ENCODE measurements at regions not wholly inside any gene's neighbourhood (a gene's known extent, or its start where the extent isn't known, plus 50 kb on each side); places are given as distances from the start of the nearest gene placed in this dataset.

- no peak for FAIRE-seq
- H3K9me3 ChIP-seq (ENCODE audit: control insufficient read depth, low read depth, low read length), result peaks cover 5% of the 10 kb centered on the region
- no peak for TF ChIP-seq EZH2 (IDR thresholded peaks at IDR 0.05; ENCODE audit: low read length)
- TF ChIP-seq, protein P1, sequence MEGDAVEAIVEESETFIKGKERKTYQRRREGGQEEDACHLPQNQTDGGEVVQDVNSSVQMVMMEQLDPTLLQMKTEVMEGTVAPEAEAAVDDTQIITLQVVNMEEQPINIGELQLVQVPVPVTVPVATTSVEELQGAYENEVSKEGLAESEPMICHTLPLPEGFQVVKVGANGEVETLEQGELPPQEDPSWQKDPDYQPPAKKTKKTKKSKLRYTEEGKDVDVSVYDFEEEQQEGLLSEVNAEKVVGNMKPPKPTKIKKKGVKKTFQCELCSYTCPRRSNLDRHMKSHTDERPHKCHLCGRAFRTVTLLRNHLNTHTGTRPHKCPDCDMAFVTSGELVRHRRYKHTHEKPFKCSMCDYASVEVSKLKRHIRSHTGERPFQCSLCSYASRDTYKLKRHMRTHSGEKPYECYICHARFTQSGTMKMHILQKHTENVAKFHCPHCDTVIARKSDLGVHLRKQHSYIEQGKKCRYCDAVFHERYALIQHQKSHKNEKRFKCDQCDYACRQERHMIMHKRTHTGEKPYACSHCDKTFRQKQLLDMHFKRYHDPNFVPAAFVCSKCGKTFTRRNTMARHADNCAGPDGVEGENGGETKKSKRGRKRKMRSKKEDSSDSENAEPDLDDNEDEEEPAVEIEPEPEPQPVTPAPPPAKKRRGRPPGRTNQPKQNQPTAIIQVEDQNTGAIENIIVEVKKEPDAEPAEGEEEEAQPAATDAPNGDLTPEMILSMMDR (optimal IDR thresholded peaks at IDR 0.05 in 1 of 3, IDR thresholded peaks at IDR 0.05 in 1 of 3, conservative IDR thresholded peaks at IDR 0.05 in 1 of 3; ENCODE audit: extremely low read depth in 1 of 3, insufficient read depth in 2 of 3, low read length in 3 of 3), result no peak
Measured at GRCh38 chr12:46693518-46693917, 132.3 kb downstream of the SLC38A4 start.

DNA sequence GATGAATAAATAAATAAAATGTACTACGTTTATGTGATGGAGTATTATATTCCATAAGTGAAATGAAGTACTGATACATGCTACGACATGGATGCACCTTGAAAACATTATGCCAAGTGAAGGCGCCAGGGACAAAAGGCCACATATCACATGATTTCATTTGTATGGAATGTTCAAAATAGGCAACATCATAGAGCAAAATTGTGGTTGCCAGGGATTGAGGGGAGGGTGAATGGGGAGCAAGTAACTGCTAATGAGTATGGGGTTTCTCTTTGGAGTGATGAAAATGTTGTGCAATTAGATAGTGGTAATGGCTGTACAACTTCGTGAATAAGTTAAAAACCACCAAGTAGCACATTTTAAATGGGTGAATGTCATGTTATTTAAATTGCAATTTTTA is 132.8 kb downstream of the SLC38A4 start:
- no peaks in the 10 kb centered on the region for H3K79me2 ChIP-seq (ENCODE audit: control insufficient read depth, insufficient read depth, low read length)
- H3K9me1 ChIP-seq (ENCODE audit: control insufficient read depth, extremely low read depth, insufficient read depth, low read length), result no peaks in the 10 kb centered on the region
- no peaks in the 10 kb centered on the region for H3K36me3 ChIP-seq (ENCODE audit: control insufficient read depth in 2 of 2, extremely low read depth in 1 of 2, insufficient read depth in 2 of 2, low read length in 2 of 2)
- TF ChIP-seq, protein P1 (optimal IDR thresholded peaks at IDR 0.05 in 1 of 3, IDR thresholded peaks at IDR 0.05 in 1 of 3, conservative IDR thresholded peaks at IDR 0.05 in 1 of 3; ENCODE audit: extremely low read depth in 1 of 3, insufficient read depth in 2 of 3, low read length in 3 of 3), result no peak
- no peak for TF ChIP-seq EZH2 (IDR thresholded peaks at IDR 0.05; ENCODE audit: low read length)
- no peak overlapping the region for H3K9ac ChIP-seq (ENCODE audit: control insufficient read depth, extremely low read depth, insufficient read depth, low read length)
- no peak overlapping the region for H2AFZ ChIP-seq (ENCODE audit: control insufficient read depth, low read length)
- H3K4me3 ChIP-seq (ENCODE audit: control insufficient read depth in 2 of 3, extremely low read depth in 1 of 3, insufficient read depth in 2 of 3, low read depth in 1 of 3, low read length in 3 of 3), result no peak overlapping the region
- no peaks in the 10 kb centered on the region for H4K20me1 ChIP-seq (ENCODE audit: control insufficient read depth, extremely low read depth, insufficient read depth, low read length)
- no peak for FAIRE-seq
- dilution Hi-C loops (cut with MboI; ENCODE audit: extremely low pct_ligation_motif_present, low sequenced_read_pairs), result no loop called here
- H3K4me1 ChIP-seq (ENCODE audit: control insufficient read depth, extremely low read depth, insufficient read depth, low read length), result no peaks in the 10 kb centered on the region
- no peak overlapping the region for H3K4me2 ChIP-seq (ENCODE audit: control insufficient read depth, extremely low read depth, insufficient read depth, low read depth, low read length)
- peaks cover 2% of the 10 kb centered on the region for H3K9me3 ChIP-seq (ENCODE audit: control insufficient read depth, low read depth, low read length)
- H3K27me3 ChIP-seq (ENCODE audit: control insufficient read depth, extremely low read depth, insufficient read depth, low read length), result no peaks in the 10 kb centered on the region
- DNase-seq (ENCODE audit: low read depth, low spot score), result no peak
- H3K27ac ChIP-seq (ENCODE audit: control insufficient read depth, insufficient read depth, low read length), result no peak overlapping the region

More at GRCh38 chr12:46693518-46693917, 132.3 kb downstream of the SLC38A4 start:
- H2AFZ ChIP-seq (ENCODE audit: control insufficient read depth, low read length), result no peak overlapping the region
- H3K4me1 ChIP-seq (ENCODE audit: control insufficient read depth, extremely low read depth, insufficient read depth, low read length), result no peaks in the 10 kb centered on the region
- H3K79me2 ChIP-seq (ENCODE audit: control insufficient read depth, insufficient read depth, low read length), result no peaks in the 10 kb centered on the region
- no peak overlapping the region for H3K4me2 ChIP-seq (ENCODE audit: control insufficient read depth, extremely low read depth, insufficient read depth, low read depth, low read length)
- no peaks in the 10 kb centered on the region for H3K36me3 ChIP-seq (ENCODE audit: control insufficient read depth in 2 of 2, extremely low read depth in 1 of 2, insufficient read depth in 2 of 2, low read length in 2 of 2)
- no peaks in the 10 kb centered on the region for H3K9me1 ChIP-seq (ENCODE audit: control insufficient read depth, extremely low read depth, insufficient read depth, low read length)
- H3K27ac ChIP-seq (ENCODE audit: control insufficient read depth, insufficient read depth, low read length), result no peak overlapping the region
- H3K9ac ChIP-seq (ENCODE audit: control insufficient read depth, extremely low read depth, insufficient read depth, low read length), result no peak overlapping the region
- no peaks in the 10 kb centered on the region for H4K20me1 ChIP-seq (ENCODE audit: control insufficient read depth, extremely low read depth, insufficient read depth, low read length)
- dilution Hi-C loops (cut with MboI; ENCODE audit: extremely low pct_ligation_motif_present, low sequenced_read_pairs), result no loop called here
- H3K4me3 ChIP-seq (ENCODE audit: control insufficient read depth in 2 of 3, extremely low read depth in 1 of 3, insufficient read depth in 2 of 3, low read depth in 1 of 3, low read length in 3 of 3), result no peak overlapping the region
- H3K27me3 ChIP-seq (ENCODE audit: control insufficient read depth, extremely low read depth, insufficient read depth, low read length), result no peaks in the 10 kb centered on the region
- DNase-seq (ENCODE audit: low read depth, low spot score), result no peak

Measured in keratinocyte (primary cell).